HCT116 (cell line): ENCODE measurements at regions not wholly inside any gene's neighbourhood (a gene's known extent, or its start where the extent isn't known, plus 50 kb on each side); places are given as distances from the start of the nearest gene placed in this dataset.

ENCODE experiments used
- EGR1 ChIP-seq: IDR thresholded peaks from 2 replicates; pipeline ENCODE4 v1.6.1; 2012; ENCODE audit warnings: low read depth
- TF ChIP-seq, protein P1 (sequence below), 3 experiments: fragments of 200-600 bp in 1 of 3; sonication (generic) in 1 of 3; IDR thresholded peaks in 2 of 3; conservative IDR thresholded peaks in 1 of 3; 2 replicates each; pipeline ENCODE4 v1.5.1; 2012 to 2017; ENCODE audit warnings: low read depth in 2 of 3, low read length in 2 of 3, antibody characterized with exemption in 1 of 3, borderline replicate concordance in 1 of 3, control low read depth in 1 of 3, mild to moderate bottlenecking in 1 of 3, mixed read lengths in 1 of 3, mixed run types in 1 of 3, moderate library complexity in 1 of 3; ENCODE audit not compliant: insufficient read depth in 1 of 3

DNA sequence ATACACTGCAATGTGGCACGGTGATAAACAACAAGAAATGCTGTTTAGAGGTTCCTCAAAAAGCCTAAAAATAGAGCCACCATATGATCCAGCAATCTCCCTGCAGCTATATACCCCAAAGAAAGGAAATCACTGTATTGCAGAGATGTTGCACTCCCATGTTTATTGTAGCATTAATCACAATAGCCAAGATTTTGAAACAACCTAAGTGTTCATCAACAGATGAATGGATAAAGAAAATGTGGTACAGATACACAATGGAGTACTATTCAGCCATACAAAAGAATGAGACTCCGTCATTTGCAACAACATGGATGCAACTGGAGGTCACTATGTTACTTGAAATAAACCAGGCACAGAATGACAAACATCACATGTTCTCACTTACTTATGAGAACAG is 365.8 kb upstream of the DIPK2B start:
- TF ChIP-seq, protein P1, sequence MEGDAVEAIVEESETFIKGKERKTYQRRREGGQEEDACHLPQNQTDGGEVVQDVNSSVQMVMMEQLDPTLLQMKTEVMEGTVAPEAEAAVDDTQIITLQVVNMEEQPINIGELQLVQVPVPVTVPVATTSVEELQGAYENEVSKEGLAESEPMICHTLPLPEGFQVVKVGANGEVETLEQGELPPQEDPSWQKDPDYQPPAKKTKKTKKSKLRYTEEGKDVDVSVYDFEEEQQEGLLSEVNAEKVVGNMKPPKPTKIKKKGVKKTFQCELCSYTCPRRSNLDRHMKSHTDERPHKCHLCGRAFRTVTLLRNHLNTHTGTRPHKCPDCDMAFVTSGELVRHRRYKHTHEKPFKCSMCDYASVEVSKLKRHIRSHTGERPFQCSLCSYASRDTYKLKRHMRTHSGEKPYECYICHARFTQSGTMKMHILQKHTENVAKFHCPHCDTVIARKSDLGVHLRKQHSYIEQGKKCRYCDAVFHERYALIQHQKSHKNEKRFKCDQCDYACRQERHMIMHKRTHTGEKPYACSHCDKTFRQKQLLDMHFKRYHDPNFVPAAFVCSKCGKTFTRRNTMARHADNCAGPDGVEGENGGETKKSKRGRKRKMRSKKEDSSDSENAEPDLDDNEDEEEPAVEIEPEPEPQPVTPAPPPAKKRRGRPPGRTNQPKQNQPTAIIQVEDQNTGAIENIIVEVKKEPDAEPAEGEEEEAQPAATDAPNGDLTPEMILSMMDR (IDR thresholded peaks at IDR 0.05 in 2 of 3, conservative IDR thresholded peaks at IDR 0.05 in 1 of 3; ENCODE audit: borderline replicate concordance in 1 of 3, insufficient read depth in 1 of 3, low read depth in 2 of 3, low read length in 2 of 3) = no peak
- no peak for TF ChIP-seq EGR1
